CD4-positive, alpha-beta T cell treated with Interleukin-6 at 100 ng/mL for 8 hours (primary cell): ENCODE measurements at regions not wholly inside any gene's neighbourhood (a gene's known extent, or its start where the extent isn't known, plus 50 kb on each side); places are given as distances from the start of the nearest gene placed in this dataset.

Experiments
- DNase-seq: peaks from one replicate; pipeline ENCODE4 v3.0.0-alpha.2; 2020; ENCODE audit warnings: mixed read lengths, low spot score

DNA sequence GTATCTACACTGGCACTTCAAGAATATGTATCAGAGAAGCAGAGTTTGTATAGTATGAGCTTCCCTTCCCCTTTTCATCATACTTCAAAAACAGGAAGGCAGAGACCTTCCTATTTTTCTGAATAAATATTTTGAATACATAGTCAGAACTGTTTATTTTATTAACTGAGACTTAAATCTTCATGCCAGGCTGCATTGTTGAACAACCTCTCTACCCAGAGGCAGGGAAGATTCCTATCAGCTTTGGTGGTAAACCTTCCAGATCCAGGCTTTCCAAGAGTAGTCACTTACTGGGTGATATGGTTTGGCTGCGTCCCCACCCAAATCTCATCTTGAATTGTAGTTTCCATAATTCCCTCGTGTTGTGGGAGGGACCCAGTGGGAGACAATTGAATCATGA is 217.4 kb upstream of the ATP11B start:
- no peak for DNase-seq

DNA sequence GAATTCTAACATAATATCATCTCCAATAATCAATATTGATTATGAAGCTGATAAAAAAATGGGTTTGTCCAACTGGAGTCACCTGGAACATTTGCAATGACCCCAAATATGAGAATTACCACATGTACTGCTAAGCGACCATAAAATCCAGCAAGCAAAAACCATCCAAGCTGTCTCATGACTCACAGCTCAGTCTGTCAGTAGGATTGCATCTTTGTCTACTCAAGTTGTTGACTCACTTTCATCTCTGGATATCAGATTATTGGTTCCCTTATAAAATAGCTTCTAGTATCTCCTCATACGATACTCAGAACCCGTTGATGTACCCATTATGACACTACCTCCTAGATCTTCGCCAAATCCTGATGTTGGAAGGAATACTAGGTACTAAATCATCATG is 209.8 kb upstream of the ATP11B start:
- no peak for DNase-seq

DNA sequence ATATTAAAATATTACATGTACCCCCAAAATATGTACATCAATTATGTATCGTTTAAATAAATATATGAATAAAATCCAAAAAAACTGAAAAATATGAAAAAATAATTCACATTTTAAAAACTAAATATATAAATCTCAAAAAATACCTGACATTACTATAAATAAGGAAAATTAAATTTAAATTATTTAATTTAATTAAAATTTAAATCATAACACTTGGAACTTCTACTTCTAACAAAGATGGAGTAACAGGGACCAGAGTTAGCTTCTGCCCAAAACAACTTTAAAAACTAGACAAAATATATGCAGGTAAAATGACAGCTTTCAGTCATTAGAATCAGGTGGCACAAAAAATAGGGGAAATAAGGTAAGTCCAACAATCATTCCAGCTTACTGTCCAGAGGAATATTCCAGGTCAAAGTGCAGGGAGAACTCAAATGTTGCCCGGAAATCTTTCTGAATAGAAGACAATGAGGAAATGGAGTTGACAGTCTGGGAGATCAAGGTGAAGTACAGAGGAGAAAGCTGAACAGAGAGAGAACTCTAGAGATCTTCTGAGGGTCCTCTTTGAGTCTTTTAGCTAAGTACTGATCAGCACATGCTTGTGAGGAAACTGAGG is 207.7 kb upstream of the ATP11B start:
- DNase-seq: no peak

DNA sequence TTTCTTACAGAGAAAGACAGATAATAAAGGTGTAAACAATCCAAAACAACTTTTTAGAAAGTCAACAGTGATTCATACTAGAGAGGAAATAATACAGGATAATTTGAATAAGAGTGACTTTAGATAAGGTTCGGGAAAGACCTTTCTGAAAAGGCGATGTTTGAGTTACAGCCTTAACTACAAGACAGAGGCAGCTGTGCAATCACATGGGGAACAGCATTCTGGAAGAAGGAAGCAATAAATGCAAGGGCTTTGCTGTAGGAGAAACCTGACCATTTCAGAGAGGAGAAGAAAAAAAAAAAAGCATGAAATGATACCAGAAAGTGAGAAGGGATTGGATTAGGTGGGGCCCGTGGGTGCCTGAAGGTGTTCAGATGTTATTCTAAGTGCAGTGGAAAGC is 200.6 kb upstream of the ATP11B start:
- DNase-seq: no peak

DNA sequence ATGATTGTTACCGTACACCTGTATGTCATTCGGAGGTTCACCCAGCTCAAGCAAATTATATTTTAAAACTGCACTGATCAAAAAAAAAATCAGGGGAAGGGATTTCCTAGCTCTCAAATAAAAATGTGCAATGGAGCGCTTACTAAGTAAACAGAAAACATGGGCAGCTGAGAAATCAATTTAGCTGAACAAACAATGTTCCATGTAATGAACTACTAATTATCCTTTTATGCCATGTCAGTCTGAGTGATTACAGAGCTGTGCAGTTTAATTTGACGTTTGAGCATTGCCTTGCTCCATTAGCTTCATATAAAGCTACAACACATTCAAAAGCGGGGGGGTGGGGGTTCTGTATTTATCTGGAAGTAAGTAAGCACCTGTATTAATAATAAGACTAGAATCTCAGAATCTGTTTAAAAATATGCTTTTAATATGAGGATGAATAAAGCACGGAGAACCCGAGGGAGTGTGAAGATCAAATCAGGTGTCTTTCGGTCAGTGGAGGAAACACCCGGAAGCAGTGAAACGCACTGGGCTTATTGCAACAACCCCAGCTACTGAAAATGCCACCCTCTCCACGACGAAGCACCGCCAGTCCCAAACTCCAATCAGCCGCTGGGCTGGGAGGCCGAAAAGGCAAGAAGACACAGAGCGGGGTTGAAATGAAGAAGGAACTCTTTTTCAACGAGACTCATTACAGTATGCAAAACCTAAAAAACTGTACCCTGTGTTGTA is 196.5 kb upstream of the ATP11B start:
- no peak for DNase-seq

DNA sequence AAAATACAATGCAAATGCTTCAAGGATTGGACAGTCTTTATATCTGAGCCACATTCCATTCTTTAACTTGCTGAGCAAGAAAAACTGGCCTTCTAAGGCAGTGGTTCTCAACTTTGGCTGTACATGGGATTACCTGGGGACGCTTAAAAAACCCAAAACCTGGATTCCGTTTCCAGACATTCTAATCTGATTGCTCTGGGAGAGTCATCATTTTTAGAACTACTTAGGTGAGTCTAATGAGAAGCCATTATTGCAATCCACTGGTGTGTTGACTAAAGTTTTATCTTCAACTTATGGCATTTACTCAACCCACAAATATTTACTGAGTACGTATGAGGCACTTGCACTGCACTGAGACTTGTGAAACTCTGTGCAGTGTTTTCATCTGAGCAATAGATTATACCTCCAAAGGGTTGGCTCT is 195.7 kb upstream of the ATP11B start:
- DNase-seq: no peak

DNA sequence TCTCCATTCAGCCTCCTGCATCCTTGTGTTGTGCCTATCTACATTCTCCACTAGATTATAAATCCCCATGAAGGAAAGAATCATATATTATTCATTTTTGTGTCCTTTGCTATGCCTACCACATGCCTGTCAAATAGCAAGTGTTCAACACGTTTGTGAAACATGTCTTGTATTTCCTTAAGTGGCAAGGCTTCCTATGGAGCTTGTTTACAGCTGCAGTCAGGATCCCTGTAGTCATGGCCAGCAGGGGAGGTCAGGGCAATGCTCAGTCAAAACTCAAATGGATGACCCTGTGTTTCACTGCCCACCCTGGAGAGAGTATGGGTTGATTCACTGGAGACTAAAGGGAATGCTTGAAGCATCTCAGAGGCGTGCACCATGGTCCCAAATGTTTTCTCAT is 191.7 kb upstream of the ATP11B start:
- DNase-seq: no peak

DNA sequence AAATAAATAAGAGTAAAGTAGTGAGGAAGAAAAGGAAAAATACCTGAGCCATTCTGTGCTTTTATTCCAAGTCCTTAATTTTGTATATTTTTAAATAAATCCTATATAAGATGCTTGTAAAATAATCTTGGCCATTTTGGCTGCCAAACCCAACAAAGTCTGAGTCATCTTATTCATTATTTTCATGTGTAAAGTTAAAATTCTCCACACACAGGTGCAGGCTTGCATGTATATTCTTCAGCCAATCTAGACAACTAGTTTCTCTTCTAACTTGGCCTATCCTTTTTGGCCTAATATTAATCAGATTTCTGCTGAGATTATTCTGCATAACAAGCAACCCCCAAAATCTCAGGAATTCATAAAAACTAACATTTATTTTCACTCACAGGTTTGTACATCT is 189.8 kb upstream of the ATP11B start:
- DNase-seq: no peak

DNA sequence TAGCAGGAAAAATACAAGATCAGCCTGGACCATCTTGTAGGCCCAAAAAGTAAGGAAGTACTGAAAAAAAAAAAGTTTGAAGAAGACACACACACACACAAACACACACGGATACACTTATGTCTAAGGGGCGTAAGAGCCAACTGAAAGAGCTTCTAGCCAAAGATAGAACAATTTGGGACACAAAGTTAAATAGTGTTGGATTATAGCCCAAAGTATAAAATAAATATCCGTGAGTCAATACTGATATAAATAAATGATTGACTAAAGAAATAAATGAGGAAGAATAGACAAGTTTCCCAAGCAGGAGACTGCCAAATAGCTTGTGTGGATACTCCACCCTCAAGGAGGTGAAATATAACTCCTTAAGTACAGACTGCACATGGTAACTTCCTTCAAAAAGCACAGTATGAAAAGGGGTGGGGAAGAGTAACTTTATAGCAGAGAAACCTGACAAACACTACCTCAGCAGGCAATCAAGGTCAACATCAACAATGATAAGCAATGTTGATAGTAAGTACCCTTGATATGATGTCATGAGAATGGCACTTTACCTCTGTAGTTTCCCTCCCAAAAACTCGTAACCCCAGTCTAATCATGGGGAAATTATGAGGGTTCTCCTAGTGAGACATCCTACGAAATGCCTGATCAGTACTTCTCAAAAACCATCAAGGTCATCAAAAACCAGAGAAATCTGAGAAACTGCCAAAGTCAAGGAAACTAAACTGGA is 187.3 kb upstream of the ATP11B start:
- DNase-seq: no peak

DNA sequence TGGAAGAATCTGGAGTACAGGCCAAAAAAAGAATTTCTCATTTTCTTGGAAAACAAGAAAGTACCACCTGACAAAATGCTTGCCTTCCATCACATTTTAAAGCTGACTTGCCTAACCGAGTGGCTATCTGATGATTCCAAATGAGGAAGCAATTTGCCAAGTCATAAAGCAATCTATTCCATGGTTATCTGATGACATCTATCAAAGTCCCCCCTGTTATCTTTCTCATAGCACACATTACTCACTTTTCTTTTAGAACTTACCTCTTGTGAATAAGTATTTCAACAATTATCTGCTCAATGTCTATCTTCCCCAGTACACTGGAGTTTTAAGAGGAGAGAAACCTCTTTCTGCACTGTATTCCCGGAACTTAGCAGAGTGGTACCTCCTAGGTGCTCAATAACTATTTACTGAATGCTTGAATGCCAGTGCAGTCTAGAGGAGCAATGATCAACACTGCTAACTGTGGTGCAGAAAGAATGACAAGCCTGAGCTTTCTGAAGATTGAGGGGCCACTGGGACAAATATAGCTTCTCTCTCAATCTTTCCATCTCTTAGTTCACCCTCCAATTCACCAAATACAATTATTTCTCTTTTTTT is 186.3 kb upstream of the ATP11B start:
- no peak for DNase-seq

DNA sequence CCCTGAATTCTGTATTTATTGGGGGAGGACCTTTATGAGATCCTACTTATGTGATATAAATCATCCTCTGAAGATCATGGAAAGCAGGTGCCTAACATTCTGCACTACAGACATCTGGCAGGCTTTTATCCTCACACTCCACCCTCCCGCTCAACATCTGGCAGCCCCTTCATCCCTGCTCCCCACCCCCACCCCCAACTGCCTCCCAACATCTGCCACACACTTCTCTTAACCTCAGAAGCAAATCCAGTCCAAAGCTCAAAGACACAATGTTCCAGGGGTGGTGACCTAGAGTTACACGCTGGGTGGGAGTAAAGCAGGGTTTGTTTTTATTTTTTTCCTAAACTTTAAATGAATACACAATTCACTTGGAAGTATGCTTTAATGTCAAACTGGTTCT is 184.5 kb upstream of the ATP11B start:
- no peak for DNase-seq

DNA sequence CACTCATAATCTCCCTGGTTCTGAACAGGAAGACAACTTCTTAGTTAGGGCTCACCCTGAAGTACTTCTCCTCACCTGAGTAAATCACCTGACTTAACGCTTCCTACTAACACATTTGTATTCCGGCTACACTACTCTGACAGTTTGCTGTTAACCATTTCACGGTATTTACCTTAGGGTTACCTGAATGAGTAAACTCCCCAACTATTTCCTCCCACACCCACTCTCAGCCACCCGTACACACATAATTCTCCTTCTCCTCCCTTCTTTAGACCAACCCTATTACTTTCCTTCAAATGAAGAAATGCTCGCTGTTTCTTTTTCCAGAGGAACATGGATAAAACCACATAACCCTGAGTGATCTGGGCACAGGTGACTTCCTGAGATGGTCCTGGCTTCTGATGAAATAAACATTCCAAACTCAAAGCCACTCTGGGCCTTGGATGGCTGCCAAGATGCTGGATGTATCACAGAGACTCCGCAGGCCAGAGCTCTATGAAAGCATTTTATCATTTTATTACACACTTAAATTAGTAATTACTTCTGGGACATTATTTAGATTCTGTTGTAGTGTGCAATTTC is 183.6 kb upstream of the ATP11B start:
- DNase-seq: no peak

DNA sequence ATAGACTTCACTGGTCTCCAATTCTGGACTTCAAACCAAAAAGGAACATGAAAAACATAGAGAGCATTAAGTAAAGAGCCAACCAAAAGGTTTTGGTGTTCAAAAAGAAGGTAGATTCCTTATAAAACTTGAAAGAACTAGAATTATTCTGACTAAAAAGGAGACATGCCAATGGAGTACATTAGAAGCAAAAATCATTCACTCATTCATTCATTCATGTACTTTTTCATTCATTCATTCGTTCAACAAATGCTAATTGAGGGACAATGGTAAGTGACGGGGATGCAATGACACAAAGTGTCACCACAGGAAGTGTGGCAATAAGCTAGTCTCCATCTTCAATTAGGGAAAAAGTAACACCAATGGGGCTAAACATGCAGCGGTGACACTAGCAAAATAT is 181.0 kb upstream of the ATP11B start:
- no peak for DNase-seq

DNA sequence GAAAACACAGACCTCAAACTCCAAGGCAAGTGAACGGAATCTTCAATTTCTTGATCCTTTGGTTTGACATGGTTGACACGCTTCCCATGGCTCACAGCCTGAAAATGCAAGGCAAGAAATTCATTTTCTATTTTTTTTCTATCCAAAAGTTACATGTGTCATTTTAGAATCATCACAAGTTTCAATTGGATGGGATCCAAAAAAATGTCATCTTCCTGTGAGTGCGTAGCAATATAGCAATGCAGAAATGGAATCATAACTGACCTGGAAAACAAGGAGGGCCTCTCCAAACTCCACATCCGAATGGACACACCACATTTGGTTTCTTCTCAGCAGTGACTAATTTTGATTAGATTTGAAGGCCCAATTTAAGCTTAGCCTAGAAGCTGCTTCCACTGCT is 175.8 kb upstream of the ATP11B start:
- DNase-seq: no peak

DNA sequence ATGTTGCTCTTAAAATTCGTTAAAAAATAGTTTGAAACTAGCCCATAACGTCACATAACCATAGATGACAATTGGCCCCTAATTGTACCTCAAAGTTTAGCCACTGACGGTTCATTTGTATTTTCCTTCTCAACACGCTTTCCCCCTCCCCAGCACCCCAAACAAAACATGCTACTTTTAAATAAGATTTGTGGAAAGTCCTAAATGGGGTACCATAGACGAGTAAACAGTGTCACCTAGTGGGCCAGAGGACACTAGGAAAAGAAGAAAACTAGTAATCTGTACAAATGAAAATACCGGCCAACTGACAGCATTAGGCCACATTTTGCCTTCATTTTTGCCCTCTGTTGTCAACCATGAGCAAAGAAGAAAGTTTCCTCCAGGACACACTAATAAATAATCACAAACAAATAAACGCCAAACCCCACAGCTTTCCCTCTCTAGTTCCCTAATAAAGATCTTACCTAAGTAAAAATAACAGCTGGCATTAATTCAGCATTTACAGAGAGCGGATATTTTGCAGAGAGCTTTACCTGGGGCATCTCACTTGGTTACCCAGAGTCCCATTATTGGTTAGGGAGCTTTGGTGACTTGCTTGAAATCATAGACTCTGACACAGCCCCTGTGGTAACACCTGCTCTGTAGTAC is 175.1 kb upstream of the ATP11B start:
- DNase-seq: no peak

DNA sequence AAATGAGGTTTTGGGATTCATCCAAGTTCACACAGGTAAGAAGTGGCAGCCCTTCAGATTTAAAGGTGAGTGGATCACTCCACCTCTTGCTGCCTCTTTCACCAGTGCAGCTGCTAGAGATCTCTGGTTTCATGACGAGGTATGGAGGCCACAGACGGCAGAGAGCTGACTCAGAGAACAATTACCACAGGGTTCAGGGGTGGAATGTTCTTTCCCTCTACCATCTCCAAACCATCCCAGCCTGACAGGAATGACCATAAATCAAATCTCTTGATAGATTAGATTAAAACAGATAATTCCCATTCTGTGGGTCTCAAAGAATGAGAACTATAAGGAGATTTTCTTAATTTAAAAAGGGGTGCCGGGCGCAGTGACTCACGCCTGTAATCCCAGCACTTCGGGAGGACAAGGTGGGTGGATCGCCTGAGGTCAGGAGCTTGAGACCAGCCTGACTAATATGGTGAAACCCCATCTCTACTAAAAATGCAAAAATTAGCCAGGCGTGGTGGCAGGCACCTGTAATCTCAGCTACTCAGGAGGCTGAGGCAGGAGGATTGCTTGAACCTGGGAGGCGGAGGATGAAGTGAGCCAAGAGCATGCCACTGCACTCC is 174.2 kb upstream of the ATP11B start:
- DNase-seq: no peak

DNA sequence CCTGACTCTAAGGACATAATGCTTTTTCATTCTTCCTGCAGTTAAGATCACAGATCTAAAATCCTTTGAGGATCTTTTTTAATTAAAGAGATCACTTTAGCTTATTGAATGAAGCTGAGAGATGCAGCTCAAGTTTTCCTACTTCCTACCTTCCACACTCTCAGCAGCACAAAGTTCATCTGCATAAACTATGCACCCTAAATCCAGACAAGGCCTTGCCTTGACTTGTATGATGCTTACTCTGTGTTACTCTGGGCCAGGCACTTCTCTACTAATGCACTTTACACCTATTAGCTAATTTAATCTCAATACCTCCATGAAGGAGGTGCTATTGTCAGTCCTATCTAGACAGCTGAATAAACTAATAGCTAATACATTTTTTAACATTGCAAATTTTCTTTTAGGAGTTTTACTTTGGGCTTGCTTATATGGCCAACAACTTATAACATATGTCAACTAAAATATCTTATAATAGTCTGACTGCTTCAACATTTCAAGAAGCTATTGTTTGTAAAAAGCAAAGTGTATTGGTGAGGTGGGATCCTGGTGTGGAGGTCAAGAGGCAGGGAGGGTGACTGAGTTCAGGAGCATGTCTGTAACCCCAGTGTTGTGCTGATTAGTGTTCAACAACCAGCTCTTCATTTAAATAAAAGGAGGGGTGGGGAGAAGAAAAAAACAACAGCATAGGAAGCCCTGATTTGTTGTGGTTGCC is 172.4 kb upstream of the ATP11B start:
- DNase-seq: no peak

DNA sequence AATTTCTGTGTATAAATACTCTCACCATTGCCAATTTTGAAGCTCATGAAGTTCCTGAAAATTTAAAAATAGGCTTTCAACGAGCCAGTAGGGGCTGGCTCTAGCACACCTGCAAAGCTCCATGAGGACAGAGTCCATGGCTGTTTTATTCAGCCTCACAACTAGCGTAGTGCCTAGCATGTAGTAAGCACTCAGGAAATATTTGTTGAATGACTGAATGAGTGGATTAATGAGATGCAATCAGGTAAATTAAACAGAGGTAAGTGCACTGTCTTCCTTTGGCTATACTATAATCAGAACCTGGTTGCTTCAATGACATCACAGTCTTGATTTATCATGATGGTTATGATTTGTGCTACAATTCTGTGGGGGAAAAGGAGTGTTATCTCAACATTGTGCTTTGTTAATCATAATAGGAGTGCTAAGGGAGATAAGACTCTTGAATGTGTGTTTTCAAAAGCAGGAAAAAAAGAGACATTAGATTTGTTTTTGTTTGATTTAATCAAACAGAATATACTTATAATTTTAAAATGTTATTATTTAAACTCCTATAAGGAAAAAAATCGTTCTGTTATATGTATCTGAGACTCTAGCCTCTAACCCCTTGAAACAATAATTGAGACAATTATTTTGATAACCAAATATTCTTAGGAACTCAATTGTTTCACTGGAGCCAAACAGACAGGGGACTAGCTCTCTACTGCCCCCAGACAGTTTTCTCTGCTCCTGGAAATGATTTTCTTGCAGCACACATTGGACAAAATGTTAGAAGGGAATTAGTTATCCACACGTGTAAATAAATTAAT is 171.7 kb upstream of the ATP11B start:
- DNase-seq: no peak

DNA sequence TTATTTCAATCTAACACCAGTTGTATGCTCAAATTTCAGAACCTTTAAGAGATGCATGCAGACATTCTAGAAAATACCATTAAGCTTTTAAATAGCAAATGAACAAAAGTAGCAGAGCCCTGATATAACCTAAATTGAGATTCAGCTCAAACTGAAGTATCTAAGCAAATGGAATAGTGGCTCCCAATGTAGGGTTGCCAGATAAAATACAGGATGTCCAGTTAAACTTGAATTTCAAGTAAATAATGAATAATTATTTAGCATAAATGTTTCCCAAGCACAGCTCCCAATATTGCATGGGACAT is 171.1 kb upstream of the ATP11B start:
- DNase-seq: no peak
